ENCODE measurements at regions not wholly inside any gene's neighbourhood (a gene's known extent, or its start where the extent isn't known, plus 50 kb on each side); places are given as distances from the start of the nearest gene placed in this dataset.

DNA sequence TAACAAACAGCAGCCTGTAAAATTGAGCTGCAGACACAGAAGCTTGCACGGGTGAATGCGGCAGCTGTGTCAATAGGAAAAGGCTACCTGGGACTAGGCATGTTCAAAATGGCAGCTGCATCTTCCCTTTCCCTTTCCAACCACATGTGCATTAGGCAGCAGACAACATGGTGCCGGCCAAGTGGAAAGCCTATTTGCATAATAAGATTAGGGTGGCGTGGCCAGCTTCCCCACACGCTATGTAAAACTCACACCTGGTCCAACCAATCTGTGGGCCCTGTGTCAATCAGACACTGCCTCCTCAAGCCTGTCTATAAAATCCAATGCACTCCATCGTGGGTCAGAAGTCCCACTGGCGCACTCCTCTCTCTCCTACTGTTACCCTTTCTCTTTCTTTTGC lies 61.0 kb upstream of the RBBP6 start:
- H3K4me3 Mint-ChIP-seq = no peak overlapping the region
- H3K4me1 Mint-ChIP-seq = peaks cover 9% of the 10 kb centered on the region
- Histone ChIP-seq H3K27ac (ENCODE audit: low read depth) (no peak overlapping the region), H4K20me1 (replicated peaks; ENCODE audit: insufficient read depth) (0 out of 2 replicates have a peak, but pooled peaks cover 2% of the 10 kb centered on the region), H3K4me1 (ENCODE audit: insufficient read depth) (peaks cover 4% of the 10 kb centered on the region; the same call in 1 of the 2 replicates), H2AFZ (no peak overlapping the region), H3K4me2 (no peak overlapping the region), H3K4me3 (no peak overlapping the region), H3K79me2 (replicated peaks; ENCODE audit: insufficient read depth) (no peaks in the 10 kb centered on the region), H3F3A (replicated peaks; ENCODE audit: low read depth) (no peaks in the 10 kb centered on the region), H3K9me2 (ENCODE audit: insufficient read depth) (peaks cover 9% of the 10 kb centered on the region), H3K36me3 (ENCODE audit: insufficient read depth) (no peaks in the 10 kb centered on the region), H3K27me3 (ENCODE audit: insufficient read depth) (peaks cover 27% of the 10 kb centered on the region)
- TF ChIP-seq CTCF (conservative IDR thresholded peaks at IDR 0.05; ENCODE audit: low read depth in 2 of 2) (no peak), CREB1 (CRISPR knock-in tag; IDR thresholded peaks at IDR 0.05; ENCODE audit: low read depth) (no peak), JUNB (IDR thresholded peaks at IDR 0.05; ENCODE audit: unreplicated experiment) (no peak), EZH2 (IDR thresholded peaks at IDR 0.05; ENCODE audit: low read depth, unreplicated experiment) (no peak), EZH2phosphoT487 (IDR thresholded peaks at IDR 0.05; ENCODE audit: unreplicated experiment) (no peak), ZNF331 (CRISPR knock-in tag; IDR thresholded peaks at IDR 0.05; ENCODE audit: low read depth) (no peak), STAT1 (IDR thresholded peaks at IDR 0.05; ENCODE audit: unreplicated experiment) (no peak), NANOG (IDR thresholded peaks at IDR 0.05; ENCODE audit: borderline replicate concordance) (no peak), POLR2AphosphoS5 (IDR thresholded peaks at IDR 0.05; ENCODE audit: low read depth) (no peak), ZNF114 (CRISPR knock-in tag; IDR thresholded peaks at IDR 0.05) (no peak)
- TF ChIP-seq, protein P1, sequence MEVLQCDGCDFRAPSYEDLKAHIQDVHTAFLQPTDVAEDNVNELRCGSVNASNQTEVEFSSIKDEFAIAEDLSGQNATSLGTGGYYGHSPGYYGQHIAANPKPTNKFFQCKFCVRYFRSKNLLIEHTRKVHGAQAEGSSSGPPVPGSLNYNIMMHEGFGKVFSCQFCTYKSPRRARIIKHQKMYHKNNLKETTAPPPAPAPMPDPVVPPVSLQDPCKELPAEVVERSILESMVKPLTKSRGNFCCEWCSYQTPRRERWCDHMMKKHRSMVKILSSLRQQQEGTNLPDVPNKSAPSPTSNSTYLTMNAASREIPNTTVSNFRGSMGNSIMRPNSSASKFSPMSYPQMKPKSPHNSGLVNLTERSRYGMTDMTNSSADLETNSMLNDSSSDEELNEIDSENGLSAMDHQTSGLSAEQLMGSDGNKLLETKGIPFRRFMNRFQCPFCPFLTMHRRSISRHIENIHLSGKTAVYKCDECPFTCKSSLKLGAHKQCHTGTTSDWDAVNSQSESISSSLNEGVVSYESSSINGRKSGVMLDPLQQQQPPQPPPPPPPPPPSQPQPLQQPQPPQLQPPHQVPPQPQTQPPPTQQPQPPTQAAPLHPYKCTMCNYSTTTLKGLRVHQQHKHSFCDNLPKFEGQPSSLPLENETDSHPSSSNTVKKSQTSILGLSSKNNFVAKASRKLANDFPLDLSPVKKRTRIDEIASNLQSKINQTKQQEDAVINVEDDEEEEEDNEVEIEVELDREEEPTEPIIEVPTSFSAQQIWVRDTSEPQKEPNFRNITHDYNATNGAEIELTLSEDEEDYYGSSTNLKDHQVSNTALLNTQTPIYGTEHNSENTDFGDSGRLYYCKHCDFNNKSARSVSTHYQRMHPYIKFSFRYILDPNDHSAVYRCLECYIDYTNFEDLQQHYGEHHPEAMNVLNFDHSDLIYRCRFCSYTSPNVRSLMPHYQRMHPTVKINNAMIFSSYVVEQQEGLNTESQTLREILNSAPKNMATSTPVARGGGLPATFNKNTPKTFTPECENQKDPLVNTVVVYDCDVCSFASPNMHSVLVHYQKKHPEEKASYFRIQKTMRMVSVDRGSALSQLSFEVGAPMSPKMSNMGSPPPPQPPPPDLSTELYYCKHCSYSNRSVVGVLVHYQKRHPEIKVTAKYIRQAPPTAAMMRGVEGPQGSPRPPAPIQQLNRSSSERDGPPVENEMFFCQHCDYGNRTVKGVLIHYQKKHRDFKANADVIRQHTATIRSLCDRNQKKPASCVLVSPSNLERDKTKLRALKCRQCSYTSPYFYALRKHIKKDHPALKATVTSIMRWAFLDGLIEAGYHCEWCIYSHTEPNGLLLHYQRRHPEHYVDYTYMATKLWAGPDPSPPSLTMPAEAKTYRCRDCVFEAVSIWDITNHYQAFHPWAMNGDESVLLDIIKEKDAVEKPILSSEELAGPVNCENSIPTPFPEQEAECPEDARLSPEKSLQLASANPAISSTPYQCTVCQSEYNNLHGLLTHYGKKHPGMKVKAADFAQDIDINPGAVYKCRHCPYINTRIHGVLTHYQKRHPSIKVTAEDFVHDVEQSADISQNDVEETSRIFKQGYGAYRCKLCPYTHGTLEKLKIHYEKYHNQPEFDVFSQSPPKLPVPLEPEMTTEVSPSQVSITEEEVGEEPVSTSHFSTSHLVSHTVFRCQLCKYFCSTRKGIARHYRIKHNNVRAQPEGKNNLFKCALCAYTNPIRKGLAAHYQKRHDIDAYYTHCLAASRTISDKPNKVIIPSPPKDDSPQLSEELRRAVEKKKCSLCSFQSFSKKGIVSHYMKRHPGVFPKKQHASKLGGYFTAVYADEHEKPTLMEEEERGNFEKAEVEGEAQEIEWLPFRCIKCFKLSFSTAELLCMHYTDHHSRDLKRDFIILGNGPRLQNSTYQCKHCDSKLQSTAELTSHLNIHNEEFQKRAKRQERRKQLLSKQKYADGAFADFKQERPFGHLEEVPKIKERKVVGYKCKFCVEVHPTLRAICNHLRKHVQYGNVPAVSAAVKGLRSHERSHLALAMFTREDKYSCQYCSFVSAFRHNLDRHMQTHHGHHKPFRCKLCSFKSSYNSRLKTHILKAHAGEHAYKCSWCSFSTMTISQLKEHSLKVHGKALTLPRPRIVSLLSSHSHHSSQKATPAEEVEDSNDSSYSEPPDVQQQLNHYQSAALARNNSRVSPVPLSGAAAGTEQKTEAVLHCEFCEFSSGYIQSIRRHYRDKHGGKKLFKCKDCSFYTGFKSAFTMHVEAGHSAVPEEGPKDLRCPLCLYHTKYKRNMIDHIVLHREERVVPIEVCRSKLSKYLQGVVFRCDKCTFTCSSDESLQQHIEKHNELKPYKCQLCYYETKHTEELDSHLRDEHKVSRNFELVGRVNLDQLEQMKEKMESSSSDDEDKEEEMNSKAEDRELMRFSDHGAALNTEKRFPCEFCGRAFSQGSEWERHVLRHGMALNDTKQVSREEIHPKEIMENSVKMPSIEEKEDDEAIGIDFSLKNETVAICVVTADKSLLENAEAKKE (CRISPR knock-in tag; IDR thresholded peaks at IDR 0.05) = no peak
- TF ChIP-seq, protein P2, sequence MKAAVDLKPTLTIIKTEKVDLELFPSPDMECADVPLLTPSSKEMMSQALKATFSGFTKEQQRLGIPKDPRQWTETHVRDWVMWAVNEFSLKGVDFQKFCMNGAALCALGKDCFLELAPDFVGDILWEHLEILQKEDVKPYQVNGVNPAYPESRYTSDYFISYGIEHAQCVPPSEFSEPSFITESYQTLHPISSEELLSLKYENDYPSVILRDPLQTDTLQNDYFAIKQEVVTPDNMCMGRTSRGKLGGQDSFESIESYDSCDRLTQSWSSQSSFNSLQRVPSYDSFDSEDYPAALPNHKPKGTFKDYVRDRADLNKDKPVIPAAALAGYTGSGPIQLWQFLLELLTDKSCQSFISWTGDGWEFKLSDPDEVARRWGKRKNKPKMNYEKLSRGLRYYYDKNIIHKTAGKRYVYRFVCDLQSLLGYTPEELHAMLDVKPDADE (IDR thresholded peaks at IDR 0.05) = no peak
- TF ChIP-seq, protein P3, sequence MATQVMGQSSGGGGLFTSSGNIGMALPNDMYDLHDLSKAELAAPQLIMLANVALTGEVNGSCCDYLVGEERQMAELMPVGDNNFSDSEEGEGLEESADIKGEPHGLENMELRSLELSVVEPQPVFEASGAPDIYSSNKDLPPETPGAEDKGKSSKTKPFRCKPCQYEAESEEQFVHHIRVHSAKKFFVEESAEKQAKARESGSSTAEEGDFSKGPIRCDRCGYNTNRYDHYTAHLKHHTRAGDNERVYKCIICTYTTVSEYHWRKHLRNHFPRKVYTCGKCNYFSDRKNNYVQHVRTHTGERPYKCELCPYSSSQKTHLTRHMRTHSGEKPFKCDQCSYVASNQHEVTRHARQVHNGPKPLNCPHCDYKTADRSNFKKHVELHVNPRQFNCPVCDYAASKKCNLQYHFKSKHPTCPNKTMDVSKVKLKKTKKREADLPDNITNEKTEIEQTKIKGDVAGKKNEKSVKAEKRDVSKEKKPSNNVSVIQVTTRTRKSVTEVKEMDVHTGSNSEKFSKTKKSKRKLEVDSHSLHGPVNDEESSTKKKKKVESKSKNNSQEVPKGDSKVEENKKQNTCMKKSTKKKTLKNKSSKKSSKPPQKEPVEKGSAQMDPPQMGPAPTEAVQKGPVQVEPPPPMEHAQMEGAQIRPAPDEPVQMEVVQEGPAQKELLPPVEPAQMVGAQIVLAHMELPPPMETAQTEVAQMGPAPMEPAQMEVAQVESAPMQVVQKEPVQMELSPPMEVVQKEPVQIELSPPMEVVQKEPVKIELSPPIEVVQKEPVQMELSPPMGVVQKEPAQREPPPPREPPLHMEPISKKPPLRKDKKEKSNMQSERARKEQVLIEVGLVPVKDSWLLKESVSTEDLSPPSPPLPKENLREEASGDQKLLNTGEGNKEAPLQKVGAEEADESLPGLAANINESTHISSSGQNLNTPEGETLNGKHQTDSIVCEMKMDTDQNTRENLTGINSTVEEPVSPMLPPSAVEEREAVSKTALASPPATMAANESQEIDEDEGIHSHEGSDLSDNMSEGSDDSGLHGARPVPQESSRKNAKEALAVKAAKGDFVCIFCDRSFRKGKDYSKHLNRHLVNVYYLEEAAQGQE (IDR thresholded peaks at IDR 0.05; ENCODE audit: unreplicated experiment) = no peak
- H3K9me3 Mint-ChIP-seq = peaks cover 15% of the 10 kb centered on the region
- peaks cover 32% of the 10 kb centered on the region for H3K27me3 Mint-ChIP-seq (ENCODE audit: insufficient read depth, low read depth, poor library complexity)
- no peaks in the 10 kb centered on the region for H3K36me3 Mint-ChIP-seq (ENCODE audit: low read depth)
- ATAC-seq = no peak
- DNase-seq (ENCODE audit: low spot score) = no peak
- no peak overlapping the region for H3K27ac Mint-ChIP-seq
